Neural progenitor cell (in vitro differentiated cells): ENCODE measurements at regions not wholly inside any gene's neighbourhood (a gene's known extent, or its start where the extent isn't known, plus 50 kb on each side); places are given as distances from the start of the nearest gene placed in this dataset.

ENCODE experiments used
- DNase-seq: peaks from one replicate; pipeline ENCODE4 v3.0.0-alpha.2; 2016; ENCODE audit warnings: low spot score
- H2AFZ ChIP-seq: fragments of 200-600 bp; sonication (generic); replicated peaks from 2 replicates; pipeline ENCODE4 v1.6.1; 2016; ENCODE audit warnings: antibody characterized with exemption
- H3F3A ChIP-seq: fragments of 200-600 bp; sonication (generic); 2 replicates; pipeline ENCODE4 v1.6.1; 2016; ENCODE audit warnings: antibody characterized with exemption, low read depth
- H3K27ac ChIP-seq: fragments of 200-600 bp; sonication (generic); 2 replicates; pipeline ENCODE4 v1.5.1; 2016; ENCODE audit warnings: mild to moderate bottlenecking
- H3K27me3 ChIP-seq: fragments of 200-600 bp; sonication (generic); 2 replicates; pipeline ENCODE4 v1.6.1; 2016; ENCODE audit warnings: mild to moderate bottlenecking, moderate library complexity
- H3K36me3 ChIP-seq: fragments of 200-600 bp; sonication (generic); 2 replicates; pipeline ENCODE4 v1.5.1; 2016
- H3K4me1 ChIP-seq: fragments of 200-600 bp; sonication (generic); 2 replicates; pipeline ENCODE4 v1.6.1; 2016; ENCODE audit warnings: mixed run types
- H3K4me2 ChIP-seq: fragments of 200-600 bp; sonication (generic); 2 replicates; pipeline ENCODE4 v1.6.1; 2016
- H3K4me3 ChIP-seq: fragments of 200-600 bp; sonication (generic); 2 replicates; pipeline ENCODE4 v1.5.1; 2016
- H3K79me2 ChIP-seq: fragments of 200-600 bp; sonication (generic); 2 replicates; pipeline ENCODE4 v1.6.1; 2016; ENCODE audit warnings: low read depth
- H3K9ac ChIP-seq: fragments of 200-600 bp; sonication (generic); 2 replicates; pipeline ENCODE4 v1.6.1; 2016
- H3K9me3 ChIP-seq: fragments of 200-600 bp; sonication (generic); 2 replicates; pipeline ENCODE4 v1.5.1; 2016; ENCODE audit warnings: low read depth
- H4K20me1 ChIP-seq: fragments of 200-600 bp; sonication (generic); 2 replicates; pipeline ENCODE4 v1.6.1; 2016; ENCODE audit warnings: low read depth
- H3K27ac Mint-ChIP-seq: 3 replicates; pipeline ENCODE4 v1.8.0; 2021; ENCODE audit warnings: mixed read lengths
- H3K27me3 Mint-ChIP-seq: 2 replicates; pipeline ENCODE4 v1.8.0; 2022; ENCODE audit warnings: low read depth, mild to moderate bottlenecking, inconsistent platforms, moderate library complexity, mixed read lengths; ENCODE audit not compliant: insufficient read depth
- H3K36me3 Mint-ChIP-seq: 3 replicates; pipeline ENCODE4 v1.8.0; 2021; ENCODE audit warnings: mixed read lengths
- H3K4me1 Mint-ChIP-seq: 3 replicates; pipeline ENCODE4 v1.8.0; 2021; ENCODE audit warnings: mixed read lengths
- H3K4me3 Mint-ChIP-seq: 3 replicates; pipeline ENCODE4 v1.8.0; 2021; ENCODE audit warnings: mild to moderate bottlenecking, moderate library complexity, mixed read lengths
- H3K9me3 Mint-ChIP-seq: 3 replicates; pipeline ENCODE4 v1.8.0; 2020; ENCODE audit warnings: mixed read lengths
- CTCF ChIP-seq: fragments of 200-600 bp; sonication (generic); IDR thresholded peaks from 2 replicates; pipeline ENCODE4 v1.5.1; 2017; ENCODE audit warnings: antibody characterized with exemption, mild to moderate bottlenecking
- EZH2 ChIP-seq: fragments of 200-600 bp; sonication (generic); IDR thresholded peaks from 2 replicates; pipeline ENCODE4 v1.6.1; 2017; ENCODE audit warnings: antibody characterized with exemption, mild to moderate bottlenecking, moderate library complexity
- EZH2phosphoT487 ChIP-seq: fragments of 200-600 bp; sonication (generic); IDR thresholded peaks from 2 replicates; pipeline ENCODE4 v1.6.1; 2017; ENCODE audit warnings: antibody characterized with exemption

- no peak overlapping the region for H3K4me3 ChIP-seq
- no peak for DNase-seq
- Mint-ChIP-seq H3K36me3 (no peaks in the 10 kb centered on the region), H3K4me3 (no peak overlapping the region), H3K4me1 (peaks cover 8% of the 10 kb centered on the region), H3K9me3 (no peaks in the 10 kb centered on the region), H3K27ac (no peak overlapping the region), H3K27me3 (no peaks in the 10 kb centered on the region)
- H3K36me3 ChIP-seq = no peaks in the 10 kb centered on the region
- H3K79me2 ChIP-seq = no peaks in the 10 kb centered on the region
- TF ChIP-seq EZH2phosphoT487 (no peak), EZH2 (no peak), CTCF (no peak)
- H3K9me3 ChIP-seq = no peaks in the 10 kb centered on the region
- no peaks in the 10 kb centered on the region for H3K27me3 ChIP-seq
- no peak overlapping the region for H3K9ac ChIP-seq
- no peak overlapping the region for H3K27ac ChIP-seq
- no peaks in the 10 kb centered on the region for H3K4me1 ChIP-seq
- H3F3A ChIP-seq = no peaks in the 10 kb centered on the region
- no peaks in the 10 kb centered on the region for H4K20me1 ChIP-seq
- no peak overlapping the region for H3K4me2 ChIP-seq
- H2AFZ ChIP-seq = no peak overlapping the region
These were observed 60.5 kb upstream of the LRIG3 start for GRCh38 chr12:58980768-58981167.

GRCh38 chr12:58978717-58979116 lies 58.4 kb upstream of the LRIG3 start:
- Histone ChIP-seq H3K9me3 (no peaks in the 10 kb centered on the region), H3K36me3 (no peaks in the 10 kb centered on the region), H3K4me1 (no peaks in the 10 kb centered on the region), H3K9ac (no peak overlapping the region), H3K27ac (no peak overlapping the region), H3K4me2 (no peak overlapping the region), H3K27me3 (no peaks in the 10 kb centered on the region), H4K20me1 (no peaks in the 10 kb centered on the region), H3F3A (no peaks in the 10 kb centered on the region), H3K4me3 (no peak overlapping the region), H3K79me2 (no peaks in the 10 kb centered on the region), H2AFZ (no peak overlapping the region)
- Mint-ChIP-seq H3K4me3 (no peak overlapping the region), H3K36me3 (no peaks in the 10 kb centered on the region), H3K27ac (no peak overlapping the region), H3K27me3 (no peaks in the 10 kb centered on the region), H3K4me1 (peaks cover 12% of the 10 kb centered on the region), H3K9me3 (no peaks in the 10 kb centered on the region)
- DNase-seq = no peak
- no peak for TF ChIP-seq CTCF
- TF ChIP-seq EZH2 = no peak
- no peak for TF ChIP-seq EZH2phosphoT487

- Histone ChIP-seq H3K4me1 (no peaks in the 10 kb centered on the region), H3K27ac (no peak overlapping the region), H3K9ac (no peak overlapping the region), H3K4me3 (no peak overlapping the region), H3K36me3 (no peaks in the 10 kb centered on the region), H3K4me2 (no peak overlapping the region), H3K9me3 (no peaks in the 10 kb centered on the region), H3K27me3 (no peaks in the 10 kb centered on the region), H3K79me2 (no peaks in the 10 kb centered on the region), H3F3A (no peaks in the 10 kb centered on the region), H4K20me1 (no peaks in the 10 kb centered on the region), H2AFZ (no peak overlapping the region)
- Mint-ChIP-seq H3K4me1 (peaks cover 12% of the 10 kb centered on the region), H3K4me3 (no peak overlapping the region), H3K36me3 (no peaks in the 10 kb centered on the region), H3K27me3 (no peaks in the 10 kb centered on the region), H3K27ac (no peak overlapping the region), H3K9me3 (no peaks in the 10 kb centered on the region)
- DNase-seq = no peak
- no peak for TF ChIP-seq CTCF
- no peak for TF ChIP-seq EZH2
- TF ChIP-seq EZH2phosphoT487 = no peak
These were observed 57.2 kb upstream of the LRIG3 start for GRCh38 chr12:58977476-58977875.

GRCh38 chr12:58976146-58976545 lies 55.8 kb upstream of the LRIG3 start:
- H3K4me1 Mint-ChIP-seq = peaks cover 8% of the 10 kb centered on the region
- DNase-seq = no peak

More at GRCh38 chr12:58976146-58976545, 55.8 kb upstream of the LRIG3 start:
- no peak overlapping the region for H3K9ac ChIP-seq
- no peaks in the 10 kb centered on the region for H3K27me3 ChIP-seq
- H3K4me1 ChIP-seq = no peaks in the 10 kb centered on the region
- TF ChIP-seq CTCF = no peak
- no peak for TF ChIP-seq EZH2
- no peak for TF ChIP-seq EZH2phosphoT487
- Mint-ChIP-seq H3K4me3 (no peak overlapping the region), H3K27me3 (no peaks in the 10 kb centered on the region), H3K9me3 (no peaks in the 10 kb centered on the region), H3K27ac (no peak overlapping the region), H3K36me3 (no peaks in the 10 kb centered on the region)
- no peak overlapping the region for H3K27ac ChIP-seq
- no peak overlapping the region for H3K4me2 ChIP-seq
- H4K20me1 ChIP-seq = no peaks in the 10 kb centered on the region
- H3K9me3 ChIP-seq = no peaks in the 10 kb centered on the region
- no peaks in the 10 kb centered on the region for H3F3A ChIP-seq
- H3K4me3 ChIP-seq = no peak overlapping the region
- H3K79me2 ChIP-seq = no peaks in the 10 kb centered on the region
- no peaks in the 10 kb centered on the region for H3K36me3 ChIP-seq
- peak overlapping the region; percentile 50 for H2AFZ ChIP-seq
